HFF-Myc (cell line): ENCODE measurements at regions not wholly inside any gene's neighbourhood (a gene's known extent, or its start where the extent isn't known, plus 50 kb on each side); places are given as distances from the start of the nearest gene placed in this dataset.
A peak's percentile ranks its signal among the peaks of the same experiment; 100 is the strongest.

Experiments
- DNase-seq: peaks from one replicate; pipeline ENCODE4 v3.0.0-alpha.2; 2011; ENCODE audit warnings: low read depth; ENCODE audit errors: extremely low read depth
- H3K4me3 ChIP-seq: replicated peaks from 2 replicates; pipeline ENCODE4 v1.5.1; 2011; ENCODE audit warnings: low read depth, mild to moderate bottlenecking, control low read depth, low read length
- TF ChIP-seq, protein P1 (sequence below): IDR thresholded peaks from 2 replicates; pipeline ENCODE4 v1.5.1; 2012; ENCODE audit warnings: mild to moderate bottlenecking, low read depth, low read length, control low read depth; ENCODE audit errors: missing control alignments

DNA sequence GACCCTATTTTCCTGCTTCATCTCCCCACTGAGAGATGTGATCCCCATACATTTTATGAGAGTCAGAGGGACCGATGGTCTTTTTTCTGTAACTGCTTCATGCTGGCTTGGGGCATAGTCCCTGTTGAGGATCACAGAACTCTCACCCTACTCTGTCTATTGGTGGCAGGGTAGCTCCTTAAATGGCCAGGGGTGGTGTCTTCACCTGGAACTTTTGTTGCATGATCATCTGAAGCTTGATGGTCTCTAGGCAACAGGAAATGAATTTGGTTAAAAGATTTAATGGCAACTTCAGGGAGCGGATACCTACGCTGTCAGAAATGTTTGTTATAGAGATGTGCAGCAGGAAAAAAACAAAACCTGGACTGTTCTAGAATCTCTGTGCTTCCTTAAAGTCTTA, 87.0 kb upstream of the GLIS3 start:
- TF ChIP-seq, protein P1, sequence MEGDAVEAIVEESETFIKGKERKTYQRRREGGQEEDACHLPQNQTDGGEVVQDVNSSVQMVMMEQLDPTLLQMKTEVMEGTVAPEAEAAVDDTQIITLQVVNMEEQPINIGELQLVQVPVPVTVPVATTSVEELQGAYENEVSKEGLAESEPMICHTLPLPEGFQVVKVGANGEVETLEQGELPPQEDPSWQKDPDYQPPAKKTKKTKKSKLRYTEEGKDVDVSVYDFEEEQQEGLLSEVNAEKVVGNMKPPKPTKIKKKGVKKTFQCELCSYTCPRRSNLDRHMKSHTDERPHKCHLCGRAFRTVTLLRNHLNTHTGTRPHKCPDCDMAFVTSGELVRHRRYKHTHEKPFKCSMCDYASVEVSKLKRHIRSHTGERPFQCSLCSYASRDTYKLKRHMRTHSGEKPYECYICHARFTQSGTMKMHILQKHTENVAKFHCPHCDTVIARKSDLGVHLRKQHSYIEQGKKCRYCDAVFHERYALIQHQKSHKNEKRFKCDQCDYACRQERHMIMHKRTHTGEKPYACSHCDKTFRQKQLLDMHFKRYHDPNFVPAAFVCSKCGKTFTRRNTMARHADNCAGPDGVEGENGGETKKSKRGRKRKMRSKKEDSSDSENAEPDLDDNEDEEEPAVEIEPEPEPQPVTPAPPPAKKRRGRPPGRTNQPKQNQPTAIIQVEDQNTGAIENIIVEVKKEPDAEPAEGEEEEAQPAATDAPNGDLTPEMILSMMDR: no peak
- no peak for DNase-seq
- H3K4me3 ChIP-seq: no peak overlapping the region

DNA sequence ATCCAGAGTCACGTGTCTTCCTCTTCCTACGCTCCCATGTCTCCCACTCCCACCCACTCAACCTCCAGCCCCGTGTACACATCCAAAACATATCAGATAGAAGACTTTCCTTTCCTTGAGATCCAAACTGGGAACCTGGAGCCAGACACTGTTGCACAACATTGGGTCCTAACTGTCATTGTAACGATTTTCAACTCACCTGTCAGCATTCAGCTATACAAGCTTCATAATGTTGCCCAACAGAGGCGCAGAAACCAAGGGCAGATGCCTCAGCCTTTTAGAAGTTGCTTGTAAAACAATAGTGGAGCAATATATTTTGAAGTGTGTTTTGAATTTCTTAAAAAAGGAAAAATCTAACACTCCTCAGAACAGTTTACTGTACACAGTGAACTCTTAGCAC, 84.9 kb upstream of the GLIS3 start:
- TF ChIP-seq, protein P1: no peak
- DNase-seq: no peak
- H3K4me3 ChIP-seq: no peak overlapping the region

DNA sequence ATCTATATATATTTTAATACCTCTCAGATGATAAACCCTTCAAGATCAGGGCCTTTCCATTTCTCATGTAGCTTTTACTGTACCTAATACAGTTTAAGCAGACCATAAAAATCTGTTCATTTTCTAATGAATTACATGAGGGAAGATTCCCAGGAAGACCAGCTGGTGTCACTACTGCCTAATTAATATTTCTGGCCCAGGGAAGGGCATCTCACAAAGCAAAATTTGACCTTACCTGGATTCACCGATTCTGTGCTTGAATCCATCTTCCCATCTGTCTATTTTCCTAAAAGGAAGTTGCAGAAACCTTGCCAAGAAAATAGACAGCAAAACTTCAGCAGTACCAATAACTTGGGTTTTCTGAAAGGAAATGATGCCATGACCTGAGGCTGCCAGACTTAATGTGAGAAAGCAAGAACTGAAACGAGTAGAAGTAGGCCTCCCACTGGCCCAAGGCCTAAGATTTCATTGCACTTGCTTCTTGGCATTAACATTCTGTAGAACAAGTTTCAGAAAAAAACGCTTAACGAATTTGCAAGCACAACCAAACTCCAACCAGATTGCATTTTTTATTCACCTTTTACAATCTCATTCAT, 83.0 kb upstream of the GLIS3 start:
- no peak overlapping the region for H3K4me3 ChIP-seq
- TF ChIP-seq, protein P1: peak; percentile 25
- no peak for DNase-seq

DNA sequence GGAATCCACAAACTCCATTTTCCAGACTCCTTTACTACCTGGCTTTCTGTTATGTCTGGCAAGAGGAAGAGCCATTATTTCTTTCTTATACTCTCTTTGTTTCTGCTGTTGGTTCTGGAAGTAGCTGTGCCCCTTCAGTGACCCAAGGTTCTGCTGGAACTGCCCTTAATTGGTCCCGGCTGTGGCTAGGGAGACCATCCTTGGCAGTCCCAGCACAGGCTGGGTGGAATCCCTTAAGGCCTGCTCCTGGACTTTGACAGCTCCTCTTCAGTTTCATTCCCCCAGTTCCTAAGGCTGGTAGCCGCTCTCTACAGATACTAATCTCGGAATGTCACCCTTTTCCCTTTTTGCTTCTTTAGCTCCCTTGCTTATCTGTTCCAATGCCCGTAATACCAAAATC, 81.9 kb upstream of the GLIS3 start:
- DNase-seq: no peak
- TF ChIP-seq, protein P1: no peak

DNA sequence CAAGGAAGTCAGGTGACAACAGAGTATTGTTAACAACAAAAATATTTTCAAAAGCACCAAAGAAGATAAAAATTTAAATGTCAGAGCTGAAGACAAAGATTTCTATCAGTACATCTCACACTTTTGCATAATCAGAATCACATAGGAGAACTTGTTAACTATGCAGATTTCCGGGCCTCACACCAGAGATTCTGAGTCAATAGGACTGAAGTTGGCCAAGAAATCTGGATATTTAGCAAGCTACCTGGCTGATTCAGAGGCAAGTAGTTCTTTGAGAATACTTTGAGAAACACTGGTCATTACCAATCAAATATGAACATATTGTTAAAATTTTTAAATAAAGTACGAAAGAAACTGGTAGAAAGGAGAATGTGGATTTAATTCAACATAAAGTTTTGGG, 80.5 kb upstream of the GLIS3 start:
- DNase-seq: no peak
- TF ChIP-seq, protein P1: no peak
- H3K4me3 ChIP-seq: no peak overlapping the region

More for the DNA sequence above, 81.9 kb upstream of the GLIS3 start:
- H3K4me3 ChIP-seq: no peak overlapping the region

DNA sequence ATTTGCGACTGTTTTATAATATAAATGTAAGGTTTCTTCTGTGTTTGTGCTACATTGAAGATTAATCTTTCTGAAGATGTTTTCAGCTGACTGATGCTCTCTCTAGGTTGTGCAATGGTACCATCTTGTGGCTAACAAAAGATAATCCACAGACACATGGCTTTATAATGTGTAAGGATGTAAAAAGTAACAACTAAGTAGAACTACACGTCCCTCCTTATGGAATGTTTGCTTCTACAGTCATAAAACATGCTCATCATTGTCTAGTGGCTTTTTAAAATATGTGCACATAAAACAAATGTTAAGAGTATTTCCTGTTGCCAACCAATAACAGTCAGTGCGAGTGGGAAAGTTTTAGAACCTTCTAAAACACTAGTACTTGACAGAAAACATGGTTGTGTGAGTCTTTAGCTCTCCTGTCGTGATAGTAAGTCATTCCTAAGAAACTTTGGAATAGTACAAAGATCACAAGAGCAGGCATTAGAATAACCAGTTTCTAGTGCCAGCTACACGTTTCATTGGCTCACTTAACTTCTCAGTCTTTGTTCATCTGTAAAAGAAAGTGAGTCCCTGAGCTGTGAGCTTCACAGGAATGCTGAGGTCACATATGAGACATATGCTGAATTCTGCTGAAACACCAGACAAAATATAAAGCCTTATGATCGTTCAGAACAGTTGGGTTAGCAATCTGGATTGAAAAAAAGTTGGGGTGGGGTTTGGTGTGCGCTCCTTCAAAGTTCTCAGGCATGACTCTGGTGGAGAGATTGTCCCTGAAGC, 75.7 kb upstream of the GLIS3 start:
- no peak overlapping the region for H3K4me3 ChIP-seq
- DNase-seq: peak; percentile 39

More for the DNA sequence above, 75.7 kb upstream of the GLIS3 start:
- TF ChIP-seq, protein P1: peak; percentile 37
